NCI-H1417 treated with DMSO at 0.1 percent for 48 hours (cell line): ENCODE measurements at regions not wholly inside any gene's neighbourhood (a gene's known extent, or its start where the extent isn't known, plus 50 kb on each side); places are given as distances from the start of the nearest gene placed in this dataset.
"Not testable (repeated sequence)": the region's sequence is repeated elsewhere in the genome, so short reads cannot be mapped to it uniquely, and the experiment has no call there.

Experiments used
- DNase-seq: peaks from one replicate; lab custom pipeline; 2025; lab: John Stamatoyannopoulos, UW

DNA sequence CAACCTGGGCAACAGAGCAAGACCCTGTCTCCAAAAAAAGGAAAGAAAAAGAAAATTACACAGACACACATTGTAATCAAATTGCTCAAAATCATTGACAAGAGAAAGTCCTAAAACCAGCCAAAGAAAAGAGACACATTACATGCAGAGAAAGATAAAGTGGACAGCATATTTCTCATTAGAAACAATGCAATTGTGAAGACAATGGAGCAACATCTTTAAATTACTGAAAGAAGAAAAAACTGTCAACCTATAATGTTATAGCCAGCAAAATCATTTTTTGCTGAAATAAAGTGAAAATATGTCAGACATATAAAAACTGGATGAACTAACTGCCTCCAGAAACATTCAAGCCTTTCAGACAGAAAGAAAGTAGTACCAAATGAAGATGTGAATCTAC lies 120.6 kb downstream of the TMEM167A start:
- no peak for DNase-seq

DNA sequence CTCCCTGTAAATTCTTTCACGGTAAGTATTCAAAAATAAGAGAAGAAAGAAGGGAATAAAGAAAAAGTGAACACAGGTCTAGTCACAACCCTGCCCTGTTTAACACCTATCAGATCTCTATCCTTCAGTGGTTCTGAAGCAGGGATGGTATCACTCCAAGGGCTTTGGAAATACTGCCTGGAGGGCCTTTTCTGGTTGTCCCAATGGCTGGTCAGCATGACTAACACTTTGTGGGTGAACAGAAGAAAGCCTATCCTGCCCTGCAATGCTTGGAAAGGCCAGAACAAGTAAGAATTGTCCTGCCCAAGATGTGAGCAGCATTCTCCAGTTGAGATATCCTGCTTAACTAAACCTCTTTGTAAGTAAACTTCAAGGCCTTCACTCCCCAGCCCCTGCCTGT lies 124.9 kb downstream of the TMEM167A start:
- DNase-seq = no peak

DNA sequence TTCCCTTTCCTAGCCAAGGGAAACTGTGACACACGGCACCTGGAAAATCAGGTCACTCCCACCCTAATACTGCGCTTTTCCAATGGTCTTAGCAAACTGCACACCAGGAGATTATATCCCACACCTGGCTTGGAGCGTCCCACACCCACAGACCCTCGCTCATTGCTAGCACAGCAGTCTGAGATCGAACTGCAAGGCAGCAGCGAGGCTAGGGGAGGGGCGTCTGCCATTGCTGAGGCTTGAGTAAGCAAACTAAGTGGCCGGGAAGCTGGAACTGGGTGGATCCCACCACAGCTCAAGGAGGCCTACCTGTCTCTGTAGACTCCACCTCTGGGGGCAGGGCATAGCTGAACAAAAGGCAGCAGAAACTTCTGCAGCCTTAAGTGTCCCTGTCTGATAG lies 132.9 kb downstream of the TMEM167A start:
- not testable (repeated sequence) for DNase-seq

DNA sequence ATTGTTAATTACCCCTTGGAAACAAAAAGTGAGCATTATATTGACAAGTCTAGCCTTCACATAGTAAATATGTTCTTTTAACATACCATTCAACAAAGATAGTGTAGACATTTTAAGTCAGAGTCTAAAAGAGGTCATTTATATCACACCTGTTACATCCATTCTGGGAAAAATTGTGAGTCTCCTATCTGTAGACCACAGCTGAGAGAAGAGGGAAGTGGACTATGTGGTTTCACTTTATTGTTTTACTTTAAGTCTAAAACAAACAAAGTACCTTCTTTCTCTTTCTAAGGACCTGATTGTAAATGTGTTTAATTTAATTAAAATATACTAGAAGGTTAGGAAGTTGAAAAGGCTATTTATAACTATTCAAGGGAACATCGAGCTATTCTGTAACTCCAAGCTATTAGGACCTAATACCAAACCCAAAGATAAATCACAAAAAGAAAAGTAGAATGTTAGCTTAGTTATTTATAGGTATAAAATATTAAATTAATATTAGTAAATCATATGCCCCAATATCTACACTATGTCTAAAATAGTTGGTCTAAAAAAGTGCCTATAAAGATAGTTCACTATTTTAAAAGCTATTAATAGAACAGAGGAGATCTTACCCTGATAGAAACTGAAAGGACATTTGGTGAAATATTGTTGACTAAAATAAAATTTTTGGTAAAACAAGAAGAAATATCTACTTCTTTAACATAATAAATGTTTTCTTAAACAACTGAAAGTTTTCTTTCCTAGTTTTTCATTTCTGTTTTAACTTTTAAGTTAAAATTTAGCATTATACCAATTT lies 134.9 kb downstream of the TMEM167A start:
- DNase-seq = no peak

DNA sequence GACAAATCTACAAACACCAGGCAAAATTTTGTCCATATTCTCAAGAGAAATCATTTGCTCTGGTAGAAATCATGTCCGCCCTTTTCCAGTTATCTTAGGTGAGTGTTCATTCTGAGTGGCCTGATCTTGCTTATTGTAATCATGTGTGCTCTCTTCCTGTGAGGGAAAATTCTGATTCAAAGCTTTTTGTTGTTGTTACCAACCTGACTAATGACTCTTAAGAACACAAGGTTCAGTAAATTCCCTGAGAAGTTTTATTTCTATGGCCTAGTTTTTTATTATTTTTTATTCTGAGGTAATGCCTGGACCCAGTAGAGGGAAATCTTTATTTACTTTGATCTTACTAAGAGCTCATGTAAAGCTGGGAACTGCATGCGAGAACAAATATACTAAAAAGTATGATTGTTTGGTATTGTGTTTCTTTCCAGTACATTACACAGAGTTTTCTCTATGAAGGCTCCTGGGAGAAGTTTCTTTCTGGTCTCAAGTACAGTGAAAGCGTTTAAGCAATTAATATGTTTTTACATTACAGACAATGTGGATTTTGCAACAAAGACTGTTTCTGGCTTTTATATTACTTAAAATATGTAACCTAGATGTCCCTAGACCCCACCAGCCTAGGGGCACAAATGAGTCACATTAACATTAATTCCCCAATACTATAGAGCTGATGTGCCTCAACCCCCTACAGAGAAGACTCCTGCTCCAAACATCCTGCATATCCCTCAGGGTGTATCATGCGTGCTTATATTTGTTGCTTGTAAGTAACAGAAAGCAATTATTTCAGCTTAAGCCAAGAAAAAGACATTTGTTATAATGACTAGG lies 138.1 kb downstream of the TMEM167A start:
- no peak for DNase-seq

DNA sequence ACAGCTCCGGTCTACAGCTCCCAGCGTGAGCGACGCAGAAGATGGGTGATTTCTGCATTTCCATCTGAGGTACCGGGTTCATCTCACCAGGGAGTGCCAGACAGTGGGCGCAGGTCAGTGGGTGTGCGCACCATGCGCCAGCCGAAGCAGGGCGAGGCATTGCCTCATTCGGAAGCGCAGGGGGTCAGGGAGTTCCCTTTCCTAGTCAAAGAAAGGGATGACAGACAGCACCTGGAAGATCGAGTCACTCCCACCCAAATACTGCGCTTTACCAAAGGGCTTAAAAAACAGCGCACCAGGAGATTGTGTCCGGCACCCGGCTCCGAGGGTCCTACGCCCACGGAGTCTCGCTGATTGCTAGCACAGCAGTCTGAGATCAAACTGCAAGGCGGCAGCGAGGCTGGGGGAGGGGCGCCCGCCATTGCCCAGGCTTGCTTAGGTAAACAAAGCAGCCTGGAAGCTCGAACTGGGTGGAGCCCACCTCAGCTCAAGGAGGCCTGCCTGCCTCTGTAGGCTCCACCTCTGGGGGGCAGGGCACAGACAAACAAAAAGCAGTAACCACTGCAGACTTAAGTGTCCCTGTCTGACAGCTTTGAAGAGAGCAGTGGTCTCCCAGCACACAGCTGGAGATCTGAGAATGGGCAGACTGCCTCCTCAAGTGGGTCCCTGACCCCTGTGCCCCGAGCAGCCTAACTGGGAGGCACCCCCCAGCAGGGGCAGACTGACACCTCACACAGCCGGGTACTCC lies 144.5 kb downstream of the TMEM167A start:
- not testable (repeated sequence) for DNase-seq

DNA sequence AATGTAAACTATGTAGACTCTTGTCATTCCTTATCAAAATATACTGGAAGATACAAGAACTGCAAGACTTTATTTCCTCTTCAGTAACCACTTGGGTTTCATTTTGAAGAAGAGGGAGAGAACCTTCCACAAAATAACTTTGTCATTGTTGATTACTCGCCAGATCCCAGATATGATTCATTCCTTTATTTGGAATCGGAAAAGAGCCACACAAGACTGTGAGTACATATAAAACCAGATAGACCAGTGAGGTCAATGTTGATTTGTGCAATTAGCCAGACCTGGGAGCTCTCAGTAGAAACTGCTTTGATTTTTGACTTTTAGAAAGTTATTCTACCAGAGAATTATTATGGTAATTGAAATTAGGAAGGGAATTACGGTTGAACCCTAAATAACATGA lies 146.1 kb downstream of the TMEM167A start:
- no peak for DNase-seq

DNA sequence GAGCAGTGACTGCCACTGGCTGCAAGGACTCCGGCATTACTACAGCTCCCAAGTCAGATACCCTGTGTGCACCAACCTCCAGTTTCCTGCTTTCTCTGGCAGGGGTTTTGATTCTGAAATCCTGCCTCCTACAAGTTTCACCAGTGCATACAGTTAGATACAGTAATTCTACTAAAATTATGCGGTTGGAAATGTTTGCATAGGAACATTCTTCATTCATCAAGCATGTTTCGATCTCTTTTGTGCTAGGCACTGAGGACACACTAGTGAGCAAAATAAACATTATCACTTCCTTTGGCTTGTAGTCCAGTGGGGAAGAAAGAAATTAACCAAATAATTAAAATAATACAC lies 152.2 kb downstream of the TMEM167A start:
- DNase-seq = no peak

DNA sequence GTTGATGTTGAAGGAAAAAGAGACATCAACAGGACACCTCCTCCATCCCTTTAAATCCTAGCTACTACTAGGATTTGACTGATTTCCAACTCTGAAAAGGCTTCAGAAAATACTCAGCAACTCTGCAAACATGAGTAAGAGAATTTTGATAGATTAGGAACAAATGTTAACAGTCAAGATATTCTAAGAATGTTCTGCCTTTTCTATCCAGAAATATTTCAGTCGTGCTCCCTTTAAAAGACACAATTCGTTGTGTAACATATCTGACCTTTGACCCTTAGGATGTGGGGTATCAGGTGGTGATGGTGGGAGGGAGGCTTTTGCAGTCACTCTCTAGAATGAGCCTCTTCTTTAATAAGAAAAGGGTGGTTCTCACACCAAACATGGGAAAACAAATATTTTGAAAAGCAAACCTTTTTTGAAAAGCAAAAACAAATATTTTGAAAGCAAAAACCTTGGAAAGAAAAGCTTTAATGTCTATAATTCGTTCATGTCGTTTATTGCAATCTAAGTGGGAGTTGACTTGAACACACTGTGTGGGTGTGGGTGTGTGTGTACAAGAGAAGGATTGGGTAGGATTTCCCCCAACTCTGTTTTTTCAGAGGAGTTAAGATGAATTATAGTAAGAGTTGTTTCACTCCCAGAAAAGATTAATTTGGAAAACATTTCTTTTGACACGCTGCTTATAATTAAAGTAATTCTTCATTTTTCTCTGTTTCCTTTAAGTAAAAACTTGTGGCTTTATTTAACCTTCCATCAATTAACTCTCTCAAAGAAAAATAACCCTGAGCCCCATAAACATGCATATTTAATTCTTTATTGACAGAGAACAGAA lies 152.8 kb downstream of the TMEM167A start:
- DNase-seq = no peak

DNA sequence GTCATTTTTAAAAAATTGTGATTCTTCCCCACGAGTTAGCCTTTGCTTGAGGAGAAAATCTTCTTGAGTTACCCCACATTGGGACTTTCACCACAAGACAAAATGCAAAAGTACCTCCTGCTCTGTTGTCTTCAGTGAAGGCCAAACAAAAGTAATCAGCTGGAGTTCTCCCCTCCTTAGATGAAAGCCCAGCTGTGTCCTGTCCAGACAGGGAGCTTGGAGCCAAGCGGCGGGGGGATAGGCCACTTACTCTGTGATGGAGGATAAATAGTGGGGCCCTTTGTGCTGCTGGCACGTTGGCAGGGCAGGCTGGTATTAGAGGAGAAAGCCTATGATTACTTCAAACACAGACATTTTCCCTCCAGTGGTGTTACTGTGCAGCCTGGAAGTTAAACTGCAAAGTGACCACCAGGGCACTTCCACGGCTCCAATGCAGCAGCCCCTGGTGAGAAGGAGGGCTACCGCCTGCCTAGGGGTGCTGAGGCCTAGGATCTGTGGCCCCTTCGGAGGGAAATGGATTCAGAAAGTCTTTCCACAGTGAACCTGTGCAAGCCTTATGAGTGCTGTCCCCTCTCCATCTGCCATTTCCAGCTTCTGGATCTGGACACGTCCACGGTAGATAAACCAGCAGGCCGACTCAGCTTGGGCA lies 155.0 kb downstream of the TMEM167A start:
- no peak for DNase-seq

DNA sequence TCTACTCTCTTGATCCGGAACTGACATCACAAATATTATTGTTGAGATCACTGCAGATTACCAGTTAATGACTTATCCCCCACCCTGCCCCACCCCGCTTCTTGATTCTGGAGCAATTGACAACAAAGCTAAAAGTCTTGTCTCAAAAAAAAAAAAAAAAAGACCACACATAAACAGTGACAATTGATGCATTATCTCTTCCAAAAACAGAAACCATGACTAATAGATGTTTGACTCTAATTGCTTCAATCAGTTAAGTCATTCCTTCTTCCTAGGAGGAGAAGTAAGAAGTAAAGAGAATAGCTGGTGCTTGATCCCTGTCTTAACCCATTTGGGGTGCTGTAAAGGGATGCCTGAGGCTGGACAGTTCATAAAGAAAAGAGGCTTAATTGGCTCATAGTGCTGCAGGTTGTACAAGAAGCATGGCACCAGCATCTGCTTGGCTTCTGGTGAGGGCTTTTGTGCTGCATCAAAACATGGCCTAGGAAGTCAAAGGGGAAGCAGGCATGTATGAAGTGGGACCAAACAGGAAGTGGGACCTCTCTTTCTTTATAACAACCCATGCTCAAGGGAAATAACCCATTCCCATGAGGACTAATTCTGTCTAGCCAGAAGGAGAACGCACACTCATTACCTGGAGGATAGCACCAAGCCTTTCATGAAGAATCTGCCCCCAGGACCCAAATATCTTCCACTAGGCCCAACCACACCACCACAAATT lies 158.7 kb downstream of the TMEM167A start:
- no peak for DNase-seq

DNA sequence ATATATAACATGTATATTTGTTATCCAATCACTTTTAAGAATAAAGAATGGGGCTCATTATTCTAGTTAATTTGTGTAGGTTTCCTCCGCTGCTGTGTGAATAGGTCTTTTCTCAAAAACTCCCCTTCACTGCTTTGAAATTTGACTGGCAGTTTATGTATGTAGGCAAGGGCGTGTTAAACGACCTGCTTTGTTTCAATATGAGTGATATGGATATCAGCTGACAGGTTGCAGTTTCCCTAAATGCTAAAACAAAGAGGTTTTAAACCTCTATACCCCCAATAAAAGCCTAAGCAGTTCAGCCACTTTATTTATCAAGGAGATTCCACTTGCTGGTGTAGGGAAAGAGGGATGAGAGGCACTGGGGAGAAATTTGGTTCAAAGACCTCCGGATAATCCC lies 159.6 kb downstream of the TMEM167A start:
- no peak for DNase-seq

DNA sequence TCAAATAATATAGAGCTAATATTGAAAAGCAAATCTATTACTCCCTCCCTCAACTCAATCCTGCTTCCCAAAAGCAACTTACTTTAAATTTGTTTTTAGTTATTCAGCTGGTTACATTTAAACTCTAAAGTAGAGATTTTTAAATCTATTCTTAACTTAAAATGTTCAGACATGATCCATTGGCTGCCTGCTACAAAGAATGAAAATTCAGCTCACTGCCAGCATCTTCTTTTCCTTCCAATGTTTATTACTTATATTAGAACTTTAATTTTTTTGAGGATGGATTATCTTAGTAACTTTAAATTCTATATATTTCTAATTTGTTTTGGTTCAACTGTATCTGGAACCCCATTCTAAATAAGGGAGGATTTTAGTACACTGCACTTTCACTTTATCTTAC lies 163.2 kb downstream of the TMEM167A start:
- no peak for DNase-seq

DNA sequence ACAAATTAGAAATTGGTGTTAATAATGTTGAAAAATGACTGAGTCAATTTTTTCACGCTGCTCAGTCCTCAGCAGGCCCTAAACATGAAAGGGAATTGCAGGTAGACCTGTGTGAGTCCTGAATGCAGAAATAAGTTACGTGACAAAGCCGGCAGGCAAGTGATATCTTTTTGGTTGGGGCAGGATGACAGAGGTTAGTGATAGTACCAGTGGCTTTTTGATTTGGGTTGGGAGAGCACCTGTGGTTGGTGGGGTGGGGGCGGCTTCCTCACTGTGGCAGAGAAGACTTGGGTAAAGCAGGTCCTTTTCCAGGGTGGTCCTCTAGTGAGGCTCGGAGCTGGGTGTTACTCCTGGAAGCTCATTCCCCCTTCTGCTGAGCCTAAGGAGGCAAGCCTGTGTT lies 164.7 kb downstream of the TMEM167A start:
- DNase-seq = no peak

DNA sequence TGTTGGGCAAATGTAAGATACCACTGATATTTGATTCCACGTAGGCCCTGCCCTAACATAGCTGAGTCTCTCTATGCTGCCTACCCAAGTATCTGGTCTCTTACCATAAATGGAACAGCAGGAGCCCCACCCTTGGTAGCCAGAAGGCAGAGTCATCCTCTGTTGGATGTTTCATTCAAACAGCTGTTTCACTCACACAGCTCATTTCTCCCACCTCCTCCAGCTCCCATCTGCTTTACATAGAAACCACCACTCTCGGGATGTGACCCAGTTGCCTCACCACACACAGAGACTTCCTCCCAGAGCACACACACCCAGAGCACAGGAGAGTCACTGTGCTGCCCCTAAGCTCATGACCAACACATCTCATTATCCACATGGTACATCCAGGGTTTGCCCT lies 165.3 kb downstream of the TMEM167A start:
- DNase-seq = no peak

DNA sequence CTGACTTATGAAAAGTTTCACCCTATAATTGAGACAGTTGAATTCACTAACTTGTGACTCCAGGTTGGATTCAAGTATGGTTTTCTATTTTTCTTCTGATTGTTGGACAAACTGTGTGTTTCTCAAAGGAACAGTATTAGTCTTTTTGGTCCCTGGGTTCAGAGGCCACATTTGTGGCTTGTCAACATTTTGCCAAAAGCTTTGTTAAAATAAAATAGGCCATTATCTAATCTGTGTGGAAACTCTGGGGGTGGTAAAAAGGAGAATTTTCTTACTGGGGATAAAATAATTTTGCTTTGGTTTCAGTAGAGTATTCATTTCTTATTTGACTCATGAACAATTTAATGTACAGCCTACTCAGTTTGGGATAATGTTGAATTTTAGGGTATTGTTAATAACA lies 166.3 kb downstream of the TMEM167A start:
- no peak for DNase-seq

DNA sequence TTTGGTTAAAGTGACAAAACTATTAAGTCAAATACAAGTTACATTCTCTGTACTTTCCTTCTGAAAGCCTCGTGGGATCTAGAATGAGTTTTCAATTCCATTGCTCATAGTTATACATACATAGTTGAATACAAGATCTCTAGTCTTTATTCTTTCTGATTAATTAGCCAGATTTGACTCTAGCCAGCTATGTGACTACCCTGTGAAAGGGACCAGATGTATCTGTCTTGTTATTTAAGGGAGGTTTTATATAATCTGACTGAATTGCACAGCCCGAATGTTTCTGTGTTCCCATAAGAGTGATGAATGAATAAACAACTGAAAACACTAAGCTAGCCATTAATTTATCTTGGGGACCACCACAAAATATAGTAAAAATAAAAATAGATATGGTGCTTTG lies 166.7 kb downstream of the TMEM167A start:
- no peak for DNase-seq

DNA sequence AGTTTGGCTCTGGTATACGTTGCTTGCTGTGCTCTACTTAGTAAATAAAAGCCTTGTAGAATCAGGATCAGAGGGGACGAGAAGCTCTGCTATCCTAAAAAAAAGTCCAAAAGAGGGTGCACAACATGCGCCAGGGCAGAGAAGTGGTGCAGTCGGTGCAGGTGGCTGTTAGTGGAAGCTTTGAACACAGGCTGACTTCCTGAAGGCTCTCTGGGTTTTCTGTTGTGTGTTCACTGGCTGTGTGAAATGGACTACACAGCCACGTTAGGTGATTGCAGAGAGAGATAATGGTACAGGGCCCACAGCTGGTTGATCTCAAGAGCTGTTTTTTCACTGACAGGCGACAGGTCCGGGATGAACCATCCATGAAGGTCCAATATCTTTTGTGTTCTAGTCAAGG lies 167.4 kb downstream of the TMEM167A start:
- no peak for DNase-seq

DNA sequence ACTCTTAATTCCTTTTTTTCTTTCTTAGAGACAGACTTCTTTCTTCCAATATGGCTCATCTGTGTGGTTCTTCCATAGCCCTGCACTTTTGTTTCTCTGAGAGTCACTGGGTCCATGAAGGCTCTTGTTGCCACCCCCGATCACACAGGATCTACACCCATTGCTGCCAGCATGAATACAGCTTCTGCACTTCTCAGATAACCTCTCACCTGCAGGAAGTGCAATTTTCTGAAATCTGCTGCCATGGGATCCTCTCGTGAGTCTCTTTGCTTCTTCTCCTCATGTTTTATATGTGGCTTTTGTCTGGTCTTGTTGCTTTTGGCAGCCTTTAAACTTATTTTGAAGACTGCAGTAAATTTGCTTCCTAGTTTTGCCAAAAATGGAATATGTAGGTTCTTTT lies 171.2 kb downstream of the TMEM167A start:
- no peak for DNase-seq

DNA sequence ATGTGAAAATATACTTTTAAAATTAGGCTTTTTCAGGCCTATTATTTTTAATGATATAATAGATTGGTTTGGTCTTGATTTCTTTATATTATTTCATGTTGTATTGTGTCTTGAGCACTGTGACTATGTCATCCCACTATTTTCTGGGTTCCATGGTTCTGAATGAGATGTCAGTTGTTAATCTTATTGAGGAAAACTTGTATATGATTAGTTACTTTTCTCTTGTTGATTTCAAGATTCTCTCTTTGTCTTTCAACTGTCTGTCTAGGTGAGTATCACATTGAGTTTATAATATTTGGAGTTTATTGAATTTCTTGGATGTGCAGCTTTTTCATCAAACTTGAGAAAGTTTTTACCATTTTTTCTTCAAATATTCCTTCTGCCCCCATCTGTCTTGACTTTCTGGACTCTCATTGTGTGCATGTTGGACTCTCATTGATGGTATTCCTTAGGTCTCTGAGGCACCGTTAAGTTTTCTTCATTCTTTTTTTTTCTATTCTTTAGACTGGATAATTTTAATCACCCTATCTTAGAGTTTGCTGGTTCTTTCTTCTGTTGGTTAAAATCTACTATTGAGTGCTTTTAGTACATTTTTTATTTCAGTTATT lies 175.8 kb downstream of the TMEM167A start:
- DNase-seq = no peak
